GM18498 (cell line): ENCODE measurements at regions not wholly inside any gene's neighbourhood (a gene's known extent, or its start where the extent isn't known, plus 50 kb on each side); places are given as distances from the start of the nearest gene placed in this dataset.

ENCODE experiments used
- ATAC-seq: cut with Tn5 transposase; IDR thresholded peaks from one replicate; pipeline ENCODE4 v1.9.1; 2021; ENCODE audit warnings: mild to moderate bottlenecking, moderate library complexity; ENCODE audit not compliant: unreplicated experiment

- no peak for ATAC-seq
Observed at GRCh38 chr5:167702014-167702413, 589.4 kb upstream of the WWC1 start.

GRCh38 chr5:167708449-167708848, 583.0 kb upstream of the WWC1 start:
- no peak for ATAC-seq

GRCh38 chr5:167709625-167710024, 581.8 kb upstream of the WWC1 start:
- ATAC-seq, result peak; percentile 65

GRCh38 chr5:167710444-167711073, 580.9 kb upstream of the WWC1 start:
- ATAC-seq, result no peak

- ATAC-seq, result no peak
Observed at GRCh38 chr5:167712986-167713585, 578.4 kb upstream of the WWC1 start.

GRCh38 chr5:167713896-167714295, 577.5 kb upstream of the WWC1 start:
- ATAC-seq, result no peak

- ATAC-seq, result no peak
Observed at GRCh38 chr5:167716126-167716775, 575.2 kb upstream of the WWC1 start.

GRCh38 chr5:167720259-167720658, 571.2 kb upstream of the WWC1 start:
- ATAC-seq, result no peak

GRCh38 chr5:167720676-167721260, 570.7 kb upstream of the WWC1 start:
- no peak for ATAC-seq

- no peak for ATAC-seq
Observed at GRCh38 chr5:167721926-167722440, 569.5 kb upstream of the WWC1 start.

- ATAC-seq, result peak; percentile 98
Observed at GRCh38 chr5:167723254-167723871, 568.1 kb upstream of the WWC1 start.

- ATAC-seq, result no peak
Observed at GRCh38 chr5:167725264-167725663, 566.2 kb upstream of the WWC1 start.

- no peak for ATAC-seq
Observed at GRCh38 chr5:167725741-167726140, 565.7 kb upstream of the WWC1 start.

- no peak for ATAC-seq
Observed at GRCh38 chr5:167726642-167727041, 564.8 kb upstream of the WWC1 start.

- ATAC-seq, result no peak
Observed at GRCh38 chr5:167730121-167730520, 561.3 kb upstream of the WWC1 start.

- no peak for ATAC-seq
Observed at GRCh38 chr5:167730656-167731055, 560.8 kb upstream of the WWC1 start.

GRCh38 chr5:167731951-167732350, 559.5 kb upstream of the WWC1 start:
- ATAC-seq, result no peak

GRCh38 chr5:167732499-167732898, 558.9 kb upstream of the WWC1 start:
- no peak for ATAC-seq

GRCh38 chr5:167736992-167737391, 554.5 kb upstream of the WWC1 start:
- no peak for ATAC-seq

- ATAC-seq, result no peak
Observed at GRCh38 chr5:167743695-167744464, 547.6 kb upstream of the WWC1 start.

GRCh38 chr5:167745868-167746267, 545.6 kb upstream of the WWC1 start:
- no peak for ATAC-seq
